K562 (cell line): ENCODE measurements at regions not wholly inside any gene's neighbourhood (a gene's known extent, or its start where the extent isn't known, plus 50 kb on each side); places are given as distances from the start of the nearest gene placed in this dataset.

ENCODE experiments used
- ATAC-seq: fragments of 200-7000 bp; cut with Tn5 transposase; 3 replicates; pipeline ENCODE4 v1.9.1; 2020; ENCODE audit warnings: moderate library complexity
- BruUV-seq: library from RNA; stranded (reverse); fragments of 400-500 nt; replicated peaks from 2 replicates; lab custom pipeline; 2021; lab: Mats Ljungman, UMichigan
- CTCF ChIA-PET: fragments of 300-600 bp; formaldehyde crosslinking; extraction: SDS; loops from one replicate; lab custom pipeline; 2021; ENCODE audit warnings: low intra/inter-chr PET ratio; lab: Yijun Ruan, JAX
- POLR2A ChIA-PET: fragments of 300-600, 350-650 bp; sonication (Branson Sonifier 250); formaldehyde crosslinking; extraction: SDS; loops from one replicate; lab custom pipeline; 2021; ENCODE audit warnings: antibody characterized with exemption, inconsistent platforms; lab: Yijun Ruan, JAX
- DNase-seq, 4 experiments: peaks; one replicate each; pipeline versions ENCODE4 v3.0.0 to v3.0.0-alpha.2; 2011 to 2018; ENCODE audit warnings: low spot score in 3 of 4, mixed read lengths in 3 of 4; ENCODE audit errors: extremely low read depth in 1 of 4
- FAIRE-seq: peaks from 2 replicates; lab custom pipeline; 2011; peaks lifted over from hg19 to GRCh38; lab: Jason Lieb, UNC
- H2AFZ ChIP-seq: 2 replicates; pipeline ENCODE4 v1.6.0; 2011; ENCODE audit warnings: low read depth, low read length, control low read depth, inconsistent platforms
- H3K27ac ChIP-seq: fragments of 200-600 bp; 3 replicates; pipeline ENCODE4 v1.8.0; 2011; ENCODE audit warnings: low read depth, mild to moderate bottlenecking, control low read depth, inconsistent platforms, low read length, moderate library complexity, mixed read lengths; ENCODE audit errors: extremely low read depth
- H3K27me3 ChIP-seq, 2 experiments: fragments of 300-600 bp in 1 of 2; 2 replicates in 1 of 2; 3 replicates in 1 of 2; pipeline versions ENCODE4 v1.6.0 to v1.8.0; 2011; ENCODE audit warnings: inconsistent platforms in 2 of 2, low read length in 2 of 2, mild to moderate bottlenecking in 1 of 2, mixed read lengths in 1 of 2, moderate library complexity in 1 of 2; ENCODE audit not compliant: control insufficient read depth in 2 of 2, insufficient read depth in 2 of 2
- H3K36me3 ChIP-seq: fragments of 300-600 bp; 3 replicates; pipeline ENCODE4 v1.8.0; 2011; ENCODE audit warnings: mild to moderate bottlenecking, low read length, inconsistent platforms; ENCODE audit not compliant: control insufficient read depth, insufficient read depth
- H3K4me1 ChIP-seq, 2 experiments: fragments of 200-600 bp in 1 of 2; replicated peaks in 1 of 2; 2 replicates in 1 of 2; 3 replicates in 1 of 2; pipeline versions ENCODE4 v1.5.1 to v1.8.0; 2011; ENCODE audit warnings: inconsistent platforms in 2 of 2, low read length in 2 of 2, mild to moderate bottlenecking in 1 of 2, mixed read lengths in 1 of 2, moderate library complexity in 1 of 2; ENCODE audit not compliant: control insufficient read depth in 2 of 2, insufficient read depth in 2 of 2
- H3K4me2 ChIP-seq: 2 replicates; pipeline ENCODE4 v1.6.1; 2011; ENCODE audit warnings: low read length, control low read depth, inconsistent platforms, mixed read lengths; ENCODE audit not compliant: insufficient read depth
- H3K4me3 ChIP-seq: fragments of 200-600 bp; sonication (generic), shearing (Covaris generic); 2 replicates; pipeline ENCODE4 v1.5.1; 2016; ENCODE audit warnings: control low read depth, inconsistent platforms
- H3K79me2 ChIP-seq: fragments of 200-600 bp; 3 replicates; pipeline ENCODE4 v1.8.0; 2011; ENCODE audit warnings: low read length, inconsistent platforms; ENCODE audit not compliant: control insufficient read depth, insufficient read depth
- H3K9ac ChIP-seq, 2 experiments: 2 replicates each; pipeline versions ENCODE4 v1.6.0 to v1.6.1; 2011; ENCODE audit warnings: low read depth in 2 of 2, low read length in 2 of 2, control low read depth in 1 of 2, inconsistent platforms in 1 of 2, mild to moderate bottlenecking in 1 of 2, mixed read lengths in 1 of 2; ENCODE audit not compliant: insufficient read depth in 1 of 2
- H3K9me1 ChIP-seq: one replicate; pipeline ENCODE4 v1.6.0; 2011; ENCODE audit warnings: inconsistent platforms, mild to moderate bottlenecking, low read length, moderate library complexity; ENCODE audit not compliant: control insufficient read depth, insufficient read depth
- H3K9me3 ChIP-seq: replicated peaks from 2 replicates; pipeline ENCODE4 v1.5.1; 2011; ENCODE audit warnings: low read depth, low read length, inconsistent platforms; ENCODE audit not compliant: control insufficient read depth, insufficient read depth
- H4K20me1 ChIP-seq: replicated peaks from 2 replicates; pipeline ENCODE4 v1.6.1; 2011; ENCODE audit warnings: low read length, inconsistent platforms, mixed read lengths; ENCODE audit not compliant: control insufficient read depth, insufficient read depth
- CBFA2T3 ChIP-seq: fragments of 450-650 bp; IDR thresholded peaks from 2 replicates; pipeline ENCODE4 v1.6.1; 2017
- DPF2 ChIP-seq: fragments of 450-650 bp; IDR thresholded peaks from 2 replicates; pipeline ENCODE4 v1.6.1; 2016
- KHSRP ChIP-seq: fragments of 450-650 bp; IDR thresholded peaks from 2 replicates; pipeline ENCODE4 v1.6.1; 2017
- POLR2AphosphoS2 ChIP-seq: IDR thresholded peaks from 2 replicates; pipeline ENCODE4 v1.6.1; 2012; ENCODE audit warnings: low read length, improper control_type of control experiment
- ZFX ChIP-seq: sonication (generic); formaldehyde crosslinking; IDR thresholded peaks from 2 replicates; pipeline ENCODE4 v1.8.0; 2022; ENCODE audit warnings: mild to moderate bottlenecking, missing genetic modification reagents, moderate library complexity
- ZNF239 ChIP-seq: fragments of 250-450 bp; sonication (Bioruptor Pico); IDR thresholded peaks from 2 replicates; pipeline ENCODE4 v1.4.0; 2020; ENCODE audit warnings: mild to moderate bottlenecking
- WGBS: fragments of 100-300 bp; shearing (Covaris generic); methylation state at CpG from one replicate; pipeline ENCODE4 v1.1.6; 2016; ENCODE audit warnings: low coverage, mixed read lengths; ENCODE audit not compliant: insufficient coverage; ENCODE audit errors: missing lambda C conversion rate; 5-methylcytosine and 5-hydroxymethylcytosine counted together
- in situ Hi-C: fragments of 300-500 bp; cut with MboI; formaldehyde crosslinking; loops from 4 replicates; pipeline ENCODE4 v1.15.0; 2018; ENCODE audit warnings: inconsistent platforms, mixed read lengths
- intact Hi-C: fragments of 100-400 bp; cut with micrococcal nuclease; formaldehyde crosslinking; loops from 2 replicates; pipeline ENCODE4 v1.14.2; 2022

- no peak for TF ChIP-seq CBFA2T3
- TF ChIP-seq DPF2 = no peak
- TF ChIP-seq ZNF239 (CRISPR knock-in tag) = no peak
- TF ChIP-seq POLR2AphosphoS2 = no peak
- TF ChIP-seq KHSRP = no peak
- H3K9me1 ChIP-seq = no peaks in the 10 kb centered on the region
- POLR2A ChIA-PET = no interaction called here
- no peak overlapping the region for H3K27ac ChIP-seq
- DNase-seq = no peak
- intact Hi-C loops (no loop called here), in situ Hi-C loops (no loop called here)
- FAIRE-seq = no peak
- BruUV-seq = no TSS peak
- H2AFZ ChIP-seq = no peak overlapping the region
- 0% methylated on average over 3 of the region's 3 CpGs for WGBS
- no peaks in the 10 kb centered on the region for H4K20me1 ChIP-seq
- no peaks in the 10 kb centered on the region for H3K9me3 ChIP-seq
- no peak for ATAC-seq
- CTCF ChIA-PET = interaction anchor here (0.6 kb wide), 1 partner anchor 9 kb away, joined by 3 read pairs; no protein-coding TSS in a partner anchor
- H3K4me1 ChIP-seq = no peaks in the 10 kb centered on the region
- no peaks in the 10 kb centered on the region for H3K79me2 ChIP-seq
- H3K4me3 ChIP-seq = no peak overlapping the region
- no peak overlapping the region for H3K4me2 ChIP-seq
- H3K27me3 ChIP-seq = no peaks in the 10 kb centered on the region
- no peaks in the 10 kb centered on the region for H3K36me3 ChIP-seq
- H3K9ac ChIP-seq = no peak overlapping the region
Measured at GRCh38 chr1:69292833-69293232, 274.9 kb upstream of the LRRC7 start.

- no peak overlapping the region for H3K4me2 ChIP-seq
- no peaks in the 10 kb centered on the region for H3K79me2 ChIP-seq
- no peaks in the 10 kb centered on the region for H3K36me3 ChIP-seq
- H4K20me1 ChIP-seq = no peaks in the 10 kb centered on the region
- no TSS peak for BruUV-seq
- ATAC-seq (no peak), FAIRE-seq (no peak)
- no peak overlapping the region for H2AFZ ChIP-seq
- CTCF ChIA-PET = no interaction called here
- no peaks in the 10 kb centered on the region for H3K9me1 ChIP-seq
- intact Hi-C loops (no loop called here), in situ Hi-C loops (no loop called here)
- H3K27ac ChIP-seq = no peak overlapping the region
- POLR2A ChIA-PET = no interaction called here
- 0% methylated on average over 1 of the region's 1 CpG for WGBS
- TF ChIP-seq ZFX (CRISPR knock-in tag) = no peak
- TF ChIP-seq, all 486 proteins: peak for 0
- H3K9ac ChIP-seq = no peak overlapping the region
- no peaks in the 10 kb centered on the region for H3K27me3 ChIP-seq
- H3K4me1 ChIP-seq = no peaks in the 10 kb centered on the region
- H3K4me3 ChIP-seq = no peak overlapping the region
- DNase-seq = no peak
- H3K9me3 ChIP-seq = no peaks in the 10 kb centered on the region
Measured at GRCh38 chr1:69294171-69294570, 273.6 kb upstream of the LRRC7 start.
